Spleen (tissue), 7 donors: ENCODE measurements at regions not wholly inside any gene's neighbourhood (a gene's known extent, or its start where the extent isn't known, plus 50 kb on each side); places are given as distances from the start of the nearest gene placed in this dataset.

Experiments
- POLR2AphosphoS5 ChIP-seq, 3 donors: sonication (generic); formaldehyde crosslinking; IDR thresholded peaks; one replicate each; pipeline ENCODE4 v1.5.1; 2017; ENCODE audit warnings: antibody characterized with exemption in 3 of 3
- TF ChIP-seq, protein P1 (sequence below), 11 experiments: fragments of 200-600 bp in 7 of 11; fragments of 450-650 bp in 4 of 11; sonication (generic) in 4 of 11; IDR thresholded peaks in 8 of 11; conservative IDR thresholded peaks in 3 of 11; 1 replicate in 7 of 11; 2 replicates in 4 of 11; pipeline versions ENCODE4 v1.4.0 to v1.8.0; 2016 to 2021; ENCODE audit warnings: antibody characterized with exemption in 11 of 11, inconsistent platforms in 4 of 11, mild to moderate bottlenecking in 1 of 11
- donor health status: DM: no; HTN: no; CAD: no; lungs with moderate emphysema.
- donor health status: DM: no; HTN: no; CAD: no.
- donor health status: DM: no; HTN: no; CAD: no.

DNA sequence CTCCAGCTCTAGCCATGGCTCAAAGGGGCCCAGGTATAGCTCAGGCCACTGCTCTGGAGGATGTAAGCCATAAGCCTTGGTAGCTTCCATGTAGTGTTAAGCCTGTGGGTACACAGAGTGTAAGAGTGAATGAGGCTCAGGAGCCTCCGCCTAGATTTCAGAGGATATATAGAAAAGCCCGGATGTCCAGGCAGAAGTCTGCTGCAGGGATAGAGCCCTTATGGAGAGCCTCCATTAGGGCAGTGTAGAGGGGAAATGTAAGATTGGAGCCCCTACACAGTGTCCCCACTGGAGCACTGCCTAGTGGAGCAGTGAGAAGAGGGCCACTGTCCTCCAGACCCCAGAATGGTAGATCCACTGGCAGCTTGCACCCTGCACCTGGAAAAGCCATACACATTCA is 240.8 kb upstream of the KLF14 start:
- TF ChIP-seq, protein P1, sequence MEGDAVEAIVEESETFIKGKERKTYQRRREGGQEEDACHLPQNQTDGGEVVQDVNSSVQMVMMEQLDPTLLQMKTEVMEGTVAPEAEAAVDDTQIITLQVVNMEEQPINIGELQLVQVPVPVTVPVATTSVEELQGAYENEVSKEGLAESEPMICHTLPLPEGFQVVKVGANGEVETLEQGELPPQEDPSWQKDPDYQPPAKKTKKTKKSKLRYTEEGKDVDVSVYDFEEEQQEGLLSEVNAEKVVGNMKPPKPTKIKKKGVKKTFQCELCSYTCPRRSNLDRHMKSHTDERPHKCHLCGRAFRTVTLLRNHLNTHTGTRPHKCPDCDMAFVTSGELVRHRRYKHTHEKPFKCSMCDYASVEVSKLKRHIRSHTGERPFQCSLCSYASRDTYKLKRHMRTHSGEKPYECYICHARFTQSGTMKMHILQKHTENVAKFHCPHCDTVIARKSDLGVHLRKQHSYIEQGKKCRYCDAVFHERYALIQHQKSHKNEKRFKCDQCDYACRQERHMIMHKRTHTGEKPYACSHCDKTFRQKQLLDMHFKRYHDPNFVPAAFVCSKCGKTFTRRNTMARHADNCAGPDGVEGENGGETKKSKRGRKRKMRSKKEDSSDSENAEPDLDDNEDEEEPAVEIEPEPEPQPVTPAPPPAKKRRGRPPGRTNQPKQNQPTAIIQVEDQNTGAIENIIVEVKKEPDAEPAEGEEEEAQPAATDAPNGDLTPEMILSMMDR (IDR thresholded peaks at IDR 0.05 in 8 of 11, conservative IDR thresholded peaks at IDR 0.05 in 3 of 11), result no peak
- peak in 1 of 3 donors; percentile 18 for TF ChIP-seq POLR2AphosphoS5 (IDR thresholded peaks at IDR 0.05)
